SK-N-SH treated with all-trans-retinoic acid at 6 μM for 48 hours (cell line): ENCODE measurements at regions not wholly inside any gene's neighbourhood (a gene's known extent, or its start where the extent isn't known, plus 50 kb on each side); places are given as distances from the start of the nearest gene placed in this dataset.

Experiments
- ATAC-seq: fragments of 200-7000 bp; cut with Tn5 transposase; 3 replicates; pipeline ENCODE4 v1.9.1; 2020; ENCODE audit warnings: mild to moderate bottlenecking, moderate library complexity
- ARNTL ChIP-seq: fragments of 450-650 bp; formaldehyde crosslinking; IDR thresholded peaks from 2 replicates; pipeline ENCODE4 v1.5.0; 2020; ENCODE audit warnings: low read depth, mild to moderate bottlenecking, moderate library complexity, borderline replicate concordance
- BACH2 ChIP-seq: fragments of 250-450 bp; sonication (Bioruptor Pico); IDR thresholded peaks from 2 replicates; pipeline ENCODE4 v1.9.0; 2021; ENCODE audit warnings: mild to moderate bottlenecking, borderline replicate concordance
- CREB5 ChIP-seq: fragments of 250-450 bp; sonication (Bioruptor Pico); IDR thresholded peaks from 2 replicates; pipeline ENCODE4 v1.5.1; 2020; ENCODE audit warnings: low read depth, mild to moderate bottlenecking, moderate library complexity
- CSDC2 ChIP-seq: fragments of 250-450 bp; sonication (Bioruptor Pico); IDR thresholded peaks from 2 replicates; pipeline ENCODE4 v1.5.0; 2020; ENCODE audit warnings: mild to moderate bottlenecking, moderate library complexity
- CSRNP3 ChIP-seq: fragments of 250-450 bp; sonication (Bioruptor Pico); IDR thresholded peaks from 2 replicates; pipeline ENCODE4 v1.5.1; 2021; ENCODE audit warnings: mild to moderate bottlenecking, moderate library complexity
- ESRRG ChIP-seq: fragments of 250-450 bp; sonication (Bioruptor Pico); IDR thresholded peaks from 2 replicates; pipeline ENCODE4 v1.6.1; 2021; ENCODE audit warnings: mild to moderate bottlenecking
- GLIS3 ChIP-seq: fragments of 250-450 bp; sonication (Bioruptor Pico); IDR thresholded peaks from 2 replicates; pipeline ENCODE4 v1.5.0; 2020; ENCODE audit warnings: mild to moderate bottlenecking, moderate library complexity
- ISL1 ChIP-seq: fragments of 250-450 bp; sonication (Bioruptor Pico); IDR thresholded peaks from 2 replicates; pipeline ENCODE4 v2.1.2; 2022; ENCODE audit warnings: mild to moderate bottlenecking, moderate library complexity
- OSR1 ChIP-seq: fragments of 250-450 bp; sonication (Bioruptor Pico); IDR thresholded peaks from 2 replicates; pipeline ENCODE4 v1.8.0; 2022; ENCODE audit warnings: moderate library complexity, mild to moderate bottlenecking, inconsistent platforms
- PATZ1 ChIP-seq: fragments of 250-450 bp; sonication (Bioruptor Pico); IDR thresholded peaks from 2 replicates; pipeline ENCODE4 v1.8.0; 2020; ENCODE audit warnings: mild to moderate bottlenecking, moderate library complexity, borderline replicate concordance
- POU6F1 ChIP-seq: fragments of 250-450 bp; sonication (Bioruptor Pico); IDR thresholded peaks from 2 replicates; pipeline ENCODE4 v1.8.0; 2021; ENCODE audit warnings: low read depth, mild to moderate bottlenecking, moderate library complexity, borderline replicate concordance
- PPARA ChIP-seq: fragments of 250-450 bp; sonication (Bioruptor Pico); IDR thresholded peaks from 2 replicates; pipeline ENCODE4 v1.5.0; 2020; ENCODE audit warnings: mild to moderate bottlenecking, borderline replicate concordance
- RARB ChIP-seq: fragments of 250-450 bp; sonication (Bioruptor Pico); IDR thresholded peaks from 2 replicates; pipeline ENCODE4 v1.8.0; 2021; ENCODE audit warnings: mild to moderate bottlenecking, moderate library complexity
- SNAI2 ChIP-seq: fragments of 250-450 bp; sonication (Bioruptor Pico); IDR thresholded peaks from 2 replicates; pipeline ENCODE4 v1.5.0; 2020; ENCODE audit warnings: mild to moderate bottlenecking, moderate library complexity
- TCF4 ChIP-seq: fragments of 250-450 bp; sonication (Bioruptor Pico); IDR thresholded peaks from 2 replicates; pipeline ENCODE4 v1.8.0; 2021; ENCODE audit warnings: mild to moderate bottlenecking, moderate library complexity, borderline replicate concordance
- TOX ChIP-seq: fragments of 250-450 bp; sonication (Bioruptor Pico); IDR thresholded peaks from 2 replicates; pipeline ENCODE4 v1.8.0; 2021; ENCODE audit warnings: mild to moderate bottlenecking, moderate library complexity, borderline replicate concordance
- TSHZ2 ChIP-seq: fragments of 250-450 bp; sonication (Bioruptor Pico); IDR thresholded peaks from 2 replicates; pipeline ENCODE4 v1.5.0; 2020; ENCODE audit warnings: mild to moderate bottlenecking, moderate library complexity
- ZFP3 ChIP-seq: fragments of 250-450 bp; sonication (Bioruptor Pico); IDR thresholded peaks from 2 replicates; pipeline ENCODE4 v1.5.0; 2020; ENCODE audit warnings: mild to moderate bottlenecking, moderate library complexity
- ZNF565 ChIP-seq: fragments of 450-650 bp; formaldehyde crosslinking; conservative IDR thresholded peaks from 2 replicates; pipeline ENCODE4 v1.5.0; 2020; ENCODE audit warnings: low read depth, mild to moderate bottlenecking, moderate library complexity
- ZNF70 ChIP-seq: fragments of 450-650 bp; formaldehyde crosslinking; IDR thresholded peaks from 2 replicates; pipeline ENCODE4 v1.5.0; 2020; ENCODE audit warnings: mild to moderate bottlenecking, moderate library complexity
- ZNF8 ChIP-seq: fragments of 450-650 bp; formaldehyde crosslinking; IDR thresholded peaks from 2 replicates; pipeline ENCODE4 v1.5.0; 2020; ENCODE audit warnings: mild to moderate bottlenecking, moderate library complexity

- no peak for ATAC-seq
- TF ChIP-seq ZNF8 (CRISPR knock-in tag) = no peak
- no peak for TF ChIP-seq GLIS3 (CRISPR knock-in tag)
- TF ChIP-seq PPARA (CRISPR knock-in tag) = no peak
- TF ChIP-seq SNAI2 (CRISPR knock-in tag) = no peak
- no peak for TF ChIP-seq ZNF565
- TF ChIP-seq PATZ1 (CRISPR knock-in tag) = no peak
- no peak for TF ChIP-seq TSHZ2 (CRISPR knock-in tag)
- TF ChIP-seq OSR1 (CRISPR knock-in tag) = no peak
- no peak for TF ChIP-seq ZNF70
- no peak for TF ChIP-seq TOX (CRISPR knock-in tag)
These were observed 339.6 kb upstream of the FAT1 start for GRCh38 chr4:187063251-187063650.

- TF ChIP-seq ESRRG (no peak), CSDC2 (CRISPR knock-in tag) (no peak), ZFP3 (no peak), ARNTL (CRISPR knock-in tag) (no peak), ISL1 (no peak), SNAI2 (CRISPR knock-in tag) (no peak), PATZ1 (CRISPR knock-in tag) (no peak), CSRNP3 (CRISPR knock-in tag) (no peak), TOX (CRISPR knock-in tag) (no peak), PPARA (CRISPR knock-in tag) (no peak), CREB5 (CRISPR knock-in tag) (no peak)
- no peak for ATAC-seq
These were observed 340.4 kb upstream of the FAT1 start for GRCh38 chr4:187064033-187064432.

GRCh38 chr4:187065396-187065795 is 341.7 kb upstream of the FAT1 start:
- TF ChIP-seq ESRRG = no peak
- TF ChIP-seq BACH2 (CRISPR knock-in tag) = no peak
- no peak for TF ChIP-seq TOX (CRISPR knock-in tag)
- TF ChIP-seq PPARA (CRISPR knock-in tag) = no peak
- TF ChIP-seq CSRNP3 (CRISPR knock-in tag) = no peak
- no peak for TF ChIP-seq CSDC2 (CRISPR knock-in tag)
- no peak for TF ChIP-seq ZNF565
- TF ChIP-seq POU6F1 (CRISPR knock-in tag) = no peak
- no peak for TF ChIP-seq RARB
- no peak for TF ChIP-seq ZNF70
- no peak for TF ChIP-seq ARNTL (CRISPR knock-in tag)
- TF ChIP-seq TCF4 (CRISPR knock-in tag) = no peak
- no peak for TF ChIP-seq ZNF8 (CRISPR knock-in tag)
- TF ChIP-seq, all 23 proteins: peak for 0
- ATAC-seq = no peak
